ENCODE measurements at regions not wholly inside any gene's neighbourhood (a gene's known extent, or its start where the extent isn't known, plus 50 kb on each side); places are given as distances from the start of the nearest gene placed in this dataset.

GRCh38 chr18:28904789-28905364, 727.9 kb upstream of the CDH2 start:
- H3K9me3 Mint-ChIP-seq: peaks cover 0 to 2% (median 0%) of the 10 kb centered on the region in 6 donors
- peaks cover 0 to 6% (median 1%) of the 10 kb centered on the region in 3 donors for H3K27me3 Mint-ChIP-seq (ENCODE audit: low read depth in 3 of 3)
- H3K4me3 Mint-ChIP-seq: no peak overlapping the region

GRCh38 chr18:28903306-28903705, 726.4 kb upstream of the CDH2 start:
- Mint-ChIP-seq H3K27ac (no peak overlapping the region), H3K27me3 (ENCODE audit: low read depth in 3 of 3) (peaks cover 0 to 6% (median 4%) of the 10 kb centered on the region in 3 donors), H3K4me1 (peaks cover 0 to 6% of the 10 kb centered on the region in 2 donors), H3K9me3 (peaks cover 0 to 2% (median 0%) of the 10 kb centered on the region in 6 donors), H3K36me3 (peaks cover 0 to 7% (median 6%) of the 10 kb centered on the region in 3 donors), H3K4me3 (no peak overlapping the region)
- DNase-seq: no peak

More at GRCh38 chr18:28904789-28905364, 727.9 kb upstream of the CDH2 start:
- DNase-seq: no peak
- Mint-ChIP-seq H3K36me3 (peaks cover 0 to 7% (median 6%) of the 10 kb centered on the region in 3 donors), H3K4me1 (peaks cover 0 to 6% of the 10 kb centered on the region in 2 donors), H3K27ac (no peak overlapping the region)

- Mint-ChIP-seq H3K4me1 (peaks cover 0 to 4% of the 10 kb centered on the region in 2 donors), H3K4me3 (no peak overlapping the region), H3K27me3 (ENCODE audit: low read depth in 3 of 3) (peaks cover 0 to under 1% (median under 1%) of the 10 kb centered on the region in 3 donors), H3K9me3 (peaks cover 0 to 4% (median under 1%) of the 10 kb centered on the region in 6 donors), H3K36me3 (peaks cover 0 to 13% (median 1%) of the 10 kb centered on the region in 3 donors), H3K27ac (no peak overlapping the region)
- DNase-seq: no peak
Measured at GRCh38 chr18:28890791-28891190, 713.9 kb upstream of the CDH2 start.

GRCh38 chr18:28884304-28884703, 707.4 kb upstream of the CDH2 start:
- Mint-ChIP-seq H3K36me3 (peaks cover 0 to 2% (median 0%) of the 10 kb centered on the region in 3 donors), H3K4me3 (no peak overlapping the region), H3K4me1 (peaks cover 0 to 4% of the 10 kb centered on the region in 2 donors), H3K27me3 (ENCODE audit: low read depth in 3 of 3) (no peaks in the 10 kb centered on the region), H3K27ac (no peak overlapping the region), H3K9me3 (peaks cover 0 to 6% (median 0%) of the 10 kb centered on the region in 6 donors)
- no peak for DNase-seq

GRCh38 chr18:28880856-28881255, 703.9 kb upstream of the CDH2 start:
- H3K9me3 Mint-ChIP-seq: peaks cover 0 to 6% (median 0%) of the 10 kb centered on the region in 6 donors
- no peaks in the 10 kb centered on the region for H3K36me3 Mint-ChIP-seq
- no peak overlapping the region for H3K4me3 Mint-ChIP-seq
- H3K4me1 Mint-ChIP-seq: no peaks in the 10 kb centered on the region
- DNase-seq: no peak
- peaks cover 0 to 3% (median 0%) of the 10 kb centered on the region in 3 donors for H3K27me3 Mint-ChIP-seq (ENCODE audit: low read depth in 3 of 3)
- H3K27ac Mint-ChIP-seq: no peak overlapping the region

GRCh38 chr18:28875059-28875458, 698.1 kb upstream of the CDH2 start:
- H3K4me1 Mint-ChIP-seq: no peaks in the 10 kb centered on the region
- no peaks in the 10 kb centered on the region for H3K36me3 Mint-ChIP-seq
- peaks cover 0 to 3% (median 0%) of the 10 kb centered on the region in 3 donors for H3K27me3 Mint-ChIP-seq (ENCODE audit: low read depth in 3 of 3)
- no peak for DNase-seq
- no peak overlapping the region for H3K4me3 Mint-ChIP-seq
- no peak overlapping the region for H3K27ac Mint-ChIP-seq
- no peaks in the 10 kb centered on the region for H3K9me3 Mint-ChIP-seq

- Mint-ChIP-seq H3K36me3 (no peaks in the 10 kb centered on the region), H3K4me1 (no peaks in the 10 kb centered on the region), H3K27me3 (ENCODE audit: low read depth in 3 of 3) (peaks cover 0 to 2% (median 0%) of the 10 kb centered on the region in 3 donors)
Measured at GRCh38 chr18:28863396-28863795, 686.5 kb upstream of the CDH2 start.

GRCh38 chr18:28858248-28858647, 681.3 kb upstream of the CDH2 start:
- no peaks in the 10 kb centered on the region for H3K4me1 Mint-ChIP-seq
- H3K36me3 Mint-ChIP-seq: no peaks in the 10 kb centered on the region
- peaks cover 0 to 3% (median 0%) of the 10 kb centered on the region in 6 donors for H3K9me3 Mint-ChIP-seq
- no peak overlapping the region for H3K27ac Mint-ChIP-seq
- no peak for DNase-seq
- H3K27me3 Mint-ChIP-seq (ENCODE audit: low read depth in 3 of 3): no peaks in the 10 kb centered on the region
- no peak overlapping the region for H3K4me3 Mint-ChIP-seq

More at GRCh38 chr18:28863396-28863795, 686.5 kb upstream of the CDH2 start:
- Mint-ChIP-seq H3K27ac (no peak overlapping the region), H3K9me3 (peaks cover 0 to 14% (median 0%) of the 10 kb centered on the region in 6 donors), H3K4me3 (no peak overlapping the region)
- no peak for DNase-seq

GRCh38 chr18:28855989-28856388, 679.1 kb upstream of the CDH2 start:
- peaks cover 0 to 7% (median 0%) of the 10 kb centered on the region in 3 donors for H3K36me3 Mint-ChIP-seq
- H3K4me1 Mint-ChIP-seq: no peaks in the 10 kb centered on the region
- no peak for DNase-seq
- H3K27me3 Mint-ChIP-seq (ENCODE audit: low read depth in 3 of 3): no peaks in the 10 kb centered on the region
- H3K27ac Mint-ChIP-seq: no peak overlapping the region
- peaks cover 0 to 11% (median 0%) of the 10 kb centered on the region in 6 donors for H3K9me3 Mint-ChIP-seq
- no peak overlapping the region for H3K4me3 Mint-ChIP-seq

- H3K27ac Mint-ChIP-seq: no peak overlapping the region
- no peak overlapping the region for H3K4me3 Mint-ChIP-seq
- peaks cover 0 to 9% (median 0%) of the 10 kb centered on the region in 3 donors for H3K36me3 Mint-ChIP-seq
- H3K27me3 Mint-ChIP-seq (ENCODE audit: low read depth in 3 of 3): no peaks in the 10 kb centered on the region
- no peaks in the 10 kb centered on the region for H3K4me1 Mint-ChIP-seq
- peaks cover 0 to 11% (median 0%) of the 10 kb centered on the region in 6 donors for H3K9me3 Mint-ChIP-seq
- no peak for DNase-seq
Measured at GRCh38 chr18:28855524-28855923, 678.6 kb upstream of the CDH2 start.

GRCh38 chr18:28854964-28855363, 678.0 kb upstream of the CDH2 start:
- Mint-ChIP-seq H3K4me3 (no peak overlapping the region), H3K36me3 (peaks cover 4 to 13% (median 5%) of the 10 kb centered on the region in 3 donors), H3K4me1 (no peaks in the 10 kb centered on the region), H3K9me3 (peaks cover 0 to 16% (median 0%) of the 10 kb centered on the region in 6 donors), H3K27ac (no peak overlapping the region), H3K27me3 (ENCODE audit: low read depth in 3 of 3) (no peaks in the 10 kb centered on the region)
- DNase-seq: no peak

- Mint-ChIP-seq H3K9me3 (peaks cover 0 to 38% (median under 1%) of the 10 kb centered on the region in 6 donors), H3K27me3 (ENCODE audit: low read depth in 3 of 3) (no peaks in the 10 kb centered on the region), H3K4me3 (no peak overlapping the region), H3K36me3 (peaks cover 4 to 17% (median 8%) of the 10 kb centered on the region in 3 donors), H3K4me1 (no peaks in the 10 kb centered on the region), H3K27ac (no peak overlapping the region)
- no peak for DNase-seq
Measured at GRCh38 chr18:28846958-28847357, 670.0 kb upstream of the CDH2 start.

- Mint-ChIP-seq H3K4me3 (no peak overlapping the region), H3K4me1 (peaks cover 0 to 2% of the 10 kb centered on the region in 2 donors), H3K36me3 (no peaks in the 10 kb centered on the region), H3K27me3 (ENCODE audit: low read depth in 3 of 3) (no peaks in the 10 kb centered on the region), H3K27ac (no peak overlapping the region), H3K9me3 (no peaks in the 10 kb centered on the region)
- no peak for DNase-seq
Measured at GRCh38 chr18:28837100-28837499, 660.2 kb upstream of the CDH2 start.

GRCh38 chr18:28834889-28835288, 658.0 kb upstream of the CDH2 start:
- Mint-ChIP-seq H3K27ac (no peak overlapping the region), H3K36me3 (no peaks in the 10 kb centered on the region), H3K27me3 (ENCODE audit: low read depth in 3 of 3) (no peaks in the 10 kb centered on the region), H3K4me3 (no peak overlapping the region), H3K9me3 (no peaks in the 10 kb centered on the region), H3K4me1 (peaks cover 0 to 2% of the 10 kb centered on the region in 2 donors)
- no peak for DNase-seq

- no peak for DNase-seq
- H3K27me3 Mint-ChIP-seq (ENCODE audit: low read depth in 3 of 3): no peaks in the 10 kb centered on the region
- H3K4me3 Mint-ChIP-seq: no peak overlapping the region
- H3K36me3 Mint-ChIP-seq: no peaks in the 10 kb centered on the region
- H3K27ac Mint-ChIP-seq: no peak overlapping the region
- no peaks in the 10 kb centered on the region for H3K4me1 Mint-ChIP-seq
- H3K9me3 Mint-ChIP-seq: peaks cover 0 to 5% (median 0%) of the 10 kb centered on the region in 6 donors
Measured at GRCh38 chr18:28831908-28832307, 655.0 kb upstream of the CDH2 start.
